ENCODE measurements at regions not wholly inside any gene's neighbourhood (a gene's known extent, or its start where the extent isn't known, plus 50 kb on each side); places are given as distances from the start of the nearest gene placed in this dataset.

DNA sequence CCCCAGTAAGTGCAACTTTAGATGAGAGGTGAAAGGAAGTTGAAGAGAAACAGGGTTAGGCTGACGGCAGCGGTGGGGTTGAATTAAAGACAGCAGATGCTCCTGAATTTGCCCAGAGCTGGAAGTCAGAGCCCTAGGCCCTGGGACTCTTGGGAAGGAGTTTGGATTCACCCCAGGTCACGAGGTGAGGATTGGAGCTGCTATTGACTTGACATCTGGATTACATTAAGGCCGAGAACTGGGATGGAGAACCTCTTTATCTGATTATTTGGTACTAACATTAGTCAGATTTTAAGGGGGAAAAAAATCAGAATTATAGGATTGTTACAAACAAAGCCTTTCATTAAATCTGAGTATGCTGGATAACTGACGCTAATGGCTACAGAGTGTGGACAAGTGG lies 367.2 kb downstream of the ZNF536 start:
- ATAC-seq: no peak
- TF ChIP-seq SNAI2 (CRISPR knock-in tag; IDR thresholded peaks at IDR 0.05) (no peak), TSHZ2 (CRISPR knock-in tag; IDR thresholded peaks at IDR 0.05) (peak; percentile 87; the same call in 1 of the 2 replicates), TCF4 (CRISPR knock-in tag; IDR thresholded peaks at IDR 0.05; ENCODE audit: borderline replicate concordance) (peak; percentile 93), ISL1 (CRISPR knock-in tag; IDR thresholded peaks at IDR 0.05) (no peak), ZC3H10 (CRISPR knock-in tag; IDR thresholded peaks at IDR 0.05) (no peak), ZNF8 (CRISPR knock-in tag; IDR thresholded peaks at IDR 0.05) (no peak), CSRNP3 (CRISPR knock-in tag; IDR thresholded peaks at IDR 0.05) (no peak), OSR1 (CRISPR knock-in tag; IDR thresholded peaks at IDR 0.05) (no peak), BACH2 (CRISPR knock-in tag; IDR thresholded peaks at IDR 0.05; ENCODE audit: borderline replicate concordance) (no peak), POU6F1 (CRISPR knock-in tag; IDR thresholded peaks at IDR 0.05; ENCODE audit: borderline replicate concordance, low read depth) (no peak)
- TF ChIP-seq, protein P1, sequence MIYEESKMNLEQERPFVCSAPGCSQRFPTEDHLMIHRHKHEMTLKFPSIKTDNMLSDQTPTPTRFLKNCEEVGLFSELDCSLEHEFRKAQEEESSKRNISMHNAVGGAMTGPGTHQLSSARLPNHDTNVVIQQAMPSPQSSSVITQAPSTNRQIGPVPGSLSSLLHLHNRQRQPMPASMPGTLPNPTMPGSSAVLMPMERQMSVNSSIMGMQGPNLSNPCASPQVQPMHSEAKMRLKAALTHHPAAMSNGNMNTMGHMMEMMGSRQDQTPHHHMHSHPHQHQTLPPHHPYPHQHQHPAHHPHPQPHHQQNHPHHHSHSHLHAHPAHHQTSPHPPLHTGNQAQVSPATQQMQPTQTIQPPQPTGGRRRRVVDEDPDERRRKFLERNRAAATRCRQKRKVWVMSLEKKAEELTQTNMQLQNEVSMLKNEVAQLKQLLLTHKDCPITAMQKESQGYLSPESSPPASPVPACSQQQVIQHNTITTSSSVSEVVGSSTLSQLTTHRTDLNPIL (CRISPR knock-in tag; IDR thresholded peaks at IDR 0.05; ENCODE audit: low read depth): no peak
- TF ChIP-seq, protein P2, sequence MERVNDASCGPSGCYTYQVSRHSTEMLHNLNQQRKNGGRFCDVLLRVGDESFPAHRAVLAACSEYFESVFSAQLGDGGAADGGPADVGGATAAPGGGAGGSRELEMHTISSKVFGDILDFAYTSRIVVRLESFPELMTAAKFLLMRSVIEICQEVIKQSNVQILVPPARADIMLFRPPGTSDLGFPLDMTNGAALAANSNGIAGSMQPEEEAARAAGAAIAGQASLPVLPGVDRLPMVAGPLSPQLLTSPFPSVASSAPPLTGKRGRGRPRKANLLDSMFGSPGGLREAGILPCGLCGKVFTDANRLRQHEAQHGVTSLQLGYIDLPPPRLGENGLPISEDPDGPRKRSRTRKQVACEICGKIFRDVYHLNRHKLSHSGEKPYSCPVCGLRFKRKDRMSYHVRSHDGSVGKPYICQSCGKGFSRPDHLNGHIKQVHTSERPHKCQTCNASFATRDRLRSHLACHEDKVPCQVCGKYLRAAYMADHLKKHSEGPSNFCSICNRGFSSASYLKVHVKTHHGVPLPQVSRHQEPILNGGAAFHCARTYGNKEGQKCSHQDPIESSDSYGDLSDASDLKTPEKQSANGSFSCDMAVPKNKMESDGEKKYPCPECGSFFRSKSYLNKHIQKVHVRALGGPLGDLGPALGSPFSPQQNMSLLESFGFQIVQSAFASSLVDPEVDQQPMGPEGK (CRISPR knock-in tag; IDR thresholded peaks at IDR 0.05; ENCODE audit: borderline replicate concordance): no peak

- ATAC-seq: no peak
- no peak for TF ChIP-seq POU6F1 (CRISPR knock-in tag; IDR thresholded peaks at IDR 0.05; ENCODE audit: borderline replicate concordance, low read depth)
Measured at GRCh38 chr19:30738047-30738446, 365.9 kb downstream of the ZNF536 start.

DNA sequence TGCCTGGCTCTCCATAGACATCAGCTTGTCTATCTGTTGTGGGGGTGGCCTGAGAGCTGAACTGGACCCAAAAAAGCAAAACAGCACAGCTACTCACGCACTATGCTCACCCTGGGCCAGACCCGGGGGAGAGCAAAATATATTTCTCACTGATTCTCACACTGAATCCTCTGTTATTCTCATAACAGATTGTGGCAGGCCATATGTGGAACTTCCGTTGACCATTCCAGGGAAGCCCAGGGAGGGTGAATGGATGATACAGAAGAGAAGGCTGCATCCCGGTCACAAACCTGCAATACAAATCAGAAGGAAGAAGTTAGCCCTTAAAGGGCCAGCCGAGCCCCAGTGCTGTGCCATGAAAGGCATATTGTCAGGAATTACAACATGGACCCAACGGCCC lies 362.5 kb downstream of the ZNF536 start:
- ATAC-seq: no peak
- TF ChIP-seq ZNF8 (CRISPR knock-in tag; IDR thresholded peaks at IDR 0.05) (no peak), RARB (CRISPR knock-in tag; IDR thresholded peaks at IDR 0.05) (no peak), ZNF565 (CRISPR knock-in tag; conservative IDR thresholded peaks at IDR 0.05; ENCODE audit: low read depth) (no peak), ZFP30 (CRISPR knock-in tag; IDR thresholded peaks at IDR 0.05) (no peak), BACH2 (CRISPR knock-in tag; IDR thresholded peaks at IDR 0.05; ENCODE audit: borderline replicate concordance) (no peak), ARNTL (CRISPR knock-in tag; IDR thresholded peaks at IDR 0.05; ENCODE audit: borderline replicate concordance, low read depth) (no peak), ZC3H10 (CRISPR knock-in tag; IDR thresholded peaks at IDR 0.05) (no peak), CSRNP3 (CRISPR knock-in tag; IDR thresholded peaks at IDR 0.05) (no peak), GLIS3 (CRISPR knock-in tag; IDR thresholded peaks at IDR 0.05) (no peak), ESRRG (CRISPR knock-in tag; IDR thresholded peaks at IDR 0.05) (no peak), CSDC2 (CRISPR knock-in tag; IDR thresholded peaks at IDR 0.05) (no peak), TOX (CRISPR knock-in tag; IDR thresholded peaks at IDR 0.05; ENCODE audit: borderline replicate concordance) (no peak), ZFP3 (CRISPR knock-in tag; IDR thresholded peaks at IDR 0.05) (no peak)
- TF ChIP-seq, protein P2 (CRISPR knock-in tag; IDR thresholded peaks at IDR 0.05; ENCODE audit: borderline replicate concordance): no peak
- TF ChIP-seq, protein P1 (CRISPR knock-in tag; IDR thresholded peaks at IDR 0.05; ENCODE audit: low read depth): no peak

All from SK-N-SH treated with all-trans-retinoic acid at 6 μM for 48 hours (cell line).